ENCODE measurements at regions not wholly inside any gene's neighbourhood (a gene's known extent, or its start where the extent isn't known, plus 50 kb on each side); places are given as distances from the start of the nearest gene placed in this dataset.
A peak's percentile ranks its signal among the peaks of the same experiment; 100 is the strongest.

GRCh38 chr5:125668884-125669283 lies 754.3 kb upstream of the GRAMD2B start:
- TF ChIP-seq CTCF (IDR thresholded peaks at IDR 0.05) (no peak), EZH2phosphoT487 (IDR thresholded peaks at IDR 0.05) (peak; percentile 99), EZH2 (IDR thresholded peaks at IDR 0.05) (no peak)
